Loucy (cell line): ENCODE measurements at regions not wholly inside any gene's neighbourhood (a gene's known extent, or its start where the extent isn't known, plus 50 kb on each side); places are given as distances from the start of the nearest gene placed in this dataset.

ENCODE experiments used
- EZH2phosphoT487 ChIP-seq: fragments of 200-600 bp; IDR thresholded peaks from 2 replicates; pipeline ENCODE4 v1.6.1; 2018; ENCODE audit warnings: antibody characterized with exemption, mild to moderate bottlenecking, moderate library complexity, borderline replicate concordance
- TF ChIP-seq, protein P1 (sequence below): fragments of 200-600 bp; sonication (generic); conservative IDR thresholded peaks from 2 replicates; pipeline ENCODE4 v1.5.1; 2014; ENCODE audit warnings: mild to moderate bottlenecking, antibody characterized with exemption, low read length

DNA sequence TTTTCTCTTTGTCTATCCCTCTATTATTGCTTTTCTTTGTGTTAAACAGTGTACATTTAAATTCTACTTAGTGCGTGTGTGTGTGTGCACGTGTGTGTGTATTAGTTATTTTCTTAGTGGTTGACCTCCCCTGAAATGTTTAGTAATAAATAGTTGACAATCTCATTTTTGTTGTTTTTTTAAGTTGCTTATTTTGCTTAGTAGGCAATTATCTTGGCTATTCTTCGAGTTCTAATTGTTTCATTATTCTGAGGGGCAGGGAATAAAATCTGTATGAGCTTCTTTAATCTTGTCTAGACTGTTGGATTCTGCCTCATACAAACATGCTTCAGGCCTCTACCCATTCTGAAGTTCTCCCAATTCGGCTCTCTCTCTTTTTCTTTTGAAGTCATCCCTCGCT is 1169.0 kb upstream of the ATXN8OS start:
- TF ChIP-seq, protein P1, sequence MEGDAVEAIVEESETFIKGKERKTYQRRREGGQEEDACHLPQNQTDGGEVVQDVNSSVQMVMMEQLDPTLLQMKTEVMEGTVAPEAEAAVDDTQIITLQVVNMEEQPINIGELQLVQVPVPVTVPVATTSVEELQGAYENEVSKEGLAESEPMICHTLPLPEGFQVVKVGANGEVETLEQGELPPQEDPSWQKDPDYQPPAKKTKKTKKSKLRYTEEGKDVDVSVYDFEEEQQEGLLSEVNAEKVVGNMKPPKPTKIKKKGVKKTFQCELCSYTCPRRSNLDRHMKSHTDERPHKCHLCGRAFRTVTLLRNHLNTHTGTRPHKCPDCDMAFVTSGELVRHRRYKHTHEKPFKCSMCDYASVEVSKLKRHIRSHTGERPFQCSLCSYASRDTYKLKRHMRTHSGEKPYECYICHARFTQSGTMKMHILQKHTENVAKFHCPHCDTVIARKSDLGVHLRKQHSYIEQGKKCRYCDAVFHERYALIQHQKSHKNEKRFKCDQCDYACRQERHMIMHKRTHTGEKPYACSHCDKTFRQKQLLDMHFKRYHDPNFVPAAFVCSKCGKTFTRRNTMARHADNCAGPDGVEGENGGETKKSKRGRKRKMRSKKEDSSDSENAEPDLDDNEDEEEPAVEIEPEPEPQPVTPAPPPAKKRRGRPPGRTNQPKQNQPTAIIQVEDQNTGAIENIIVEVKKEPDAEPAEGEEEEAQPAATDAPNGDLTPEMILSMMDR, result no peak
- TF ChIP-seq EZH2phosphoT487, result no peak
